ENCODE measurements at regions not wholly inside any gene's neighbourhood (a gene's known extent, or its start where the extent isn't known, plus 50 kb on each side); places are given as distances from the start of the nearest gene placed in this dataset.

DNA sequence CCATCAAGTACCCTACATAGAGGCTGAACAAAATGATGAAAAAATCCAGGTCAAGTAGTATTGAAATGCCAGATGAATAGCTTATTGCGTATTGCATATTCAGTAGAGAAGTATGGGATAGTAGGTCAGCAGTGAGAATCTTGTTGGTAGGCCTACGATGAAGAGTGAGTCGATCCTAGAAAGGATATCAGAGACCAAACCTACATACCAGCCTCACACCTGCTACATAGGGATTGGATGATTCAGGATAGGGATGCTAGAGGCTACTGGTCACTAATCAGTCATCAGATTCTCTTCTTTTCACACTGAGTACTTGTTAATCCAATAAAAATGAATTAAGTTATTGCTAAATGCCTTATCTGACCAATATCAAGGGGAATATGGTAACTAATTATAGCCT is 274.5 kb downstream of the DSEL start:
- Histone ChIP-seq H3K4me2 (ENCODE audit: insufficient read depth, low read length, poor library complexity, severe bottlenecking) (no peak overlapping the region), H4K91ac (ENCODE audit: low read depth, low read length, poor library complexity) (no peak overlapping the region), H3K79me1 (ENCODE audit: low read depth, low read length) (no peaks in the 10 kb centered on the region), H3K18ac (ENCODE audit: low read length) (no peak overlapping the region), H3K27me3 (ENCODE audit: control insufficient read depth in 3 of 3, insufficient read depth in 3 of 3, low read depth in 1 of 3, low read length in 3 of 3) (no peaks in the 10 kb centered on the region), H3K27ac (replicated peaks; ENCODE audit: low read length) (no peak overlapping the region), H3K36me3 (replicated peaks in 1 of 2; ENCODE audit: control insufficient read depth in 2 of 2, insufficient read depth in 2 of 2, low read length in 2 of 2) (no peaks in the 10 kb centered on the region), H3K14ac (ENCODE audit: low read length) (no peak overlapping the region), H2AK5ac (ENCODE audit: low read depth, low read length) (no peak overlapping the region), H3K4ac (ENCODE audit: low read length) (no peak overlapping the region), H3K4me3 (ENCODE audit: low read length in 2 of 2) (no peak overlapping the region), H2BK15ac (ENCODE audit: low read length) (no peak overlapping the region), H3K4me1 (ENCODE audit: control insufficient read depth in 2 of 2, insufficient read depth in 1 of 2, low read depth in 1 of 2, low read length in 2 of 2) (peaks cover 0 to 2% of the 10 kb centered on the region in 2 donors), H3K9me3 (replicated peaks in 1 of 2; ENCODE audit: control insufficient read depth in 2 of 2, insufficient read depth in 1 of 2, low read depth in 1 of 2, low read length in 2 of 2) (no peaks in the 10 kb centered on the region), H3K9ac (ENCODE audit: low read depth, low read length, poor library complexity) (no peak overlapping the region), H4K8ac (ENCODE audit: low read depth, low read length) (no peak overlapping the region), H2BK12ac (ENCODE audit: low read length) (no peak overlapping the region), H2BK120ac (ENCODE audit: low read depth, low read length) (no peak overlapping the region), H3K23ac (ENCODE audit: low read depth, low read length, poor library complexity) (no peak overlapping the region), H2AFZ (ENCODE audit: low read length) (no peak overlapping the region), H2BK5ac (ENCODE audit: low read length) (no peak overlapping the region)
- no CpG with 5 or more reads among the region's 3 CpGs for WGBS, 2 donors (ENCODE audit: extremely low coverage in 2 of 2, insufficient read length in 2 of 2, insufficient replicate concordance in 1 of 2)
- DNase-seq (ENCODE audit: low spot score) = no peak

- no peak overlapping the region for H3K14ac ChIP-seq (ENCODE audit: low read length)
- H3K4me2 ChIP-seq (ENCODE audit: insufficient read depth, low read length, poor library complexity, severe bottlenecking) = no peak overlapping the region
- no peak overlapping the region for H3K9ac ChIP-seq (ENCODE audit: low read depth, low read length, poor library complexity)
- no peak overlapping the region for H2AFZ ChIP-seq (ENCODE audit: low read length)
- DNase-seq (ENCODE audit: low spot score) = no peak
- no peak overlapping the region for H3K18ac ChIP-seq (ENCODE audit: low read length)
- no peak overlapping the region for H4K8ac ChIP-seq (ENCODE audit: low read depth, low read length)
- no peaks in the 10 kb centered on the region for H3K79me1 ChIP-seq (ENCODE audit: low read depth, low read length)
- no peak overlapping the region for H2BK5ac ChIP-seq (ENCODE audit: low read length)
- H3K4me3 ChIP-seq (ENCODE audit: low read length in 2 of 2) = no peak overlapping the region
- H3K36me3 ChIP-seq (replicated peaks in 1 of 2; ENCODE audit: control insufficient read depth in 2 of 2, insufficient read depth in 2 of 2, low read length in 2 of 2) = no peaks in the 10 kb centered on the region
- H2AK5ac ChIP-seq (ENCODE audit: low read depth, low read length) = no peak overlapping the region
- no peak overlapping the region for H4K91ac ChIP-seq (ENCODE audit: low read depth, low read length, poor library complexity)
- no peak overlapping the region for H2BK120ac ChIP-seq (ENCODE audit: low read depth, low read length)
- no peak overlapping the region for H2BK12ac ChIP-seq (ENCODE audit: low read length)
- H3K4me1 ChIP-seq (ENCODE audit: control insufficient read depth in 2 of 2, insufficient read depth in 1 of 2, low read depth in 1 of 2, low read length in 2 of 2) = peaks cover 0 to 2% of the 10 kb centered on the region in 2 donors
- no CpG with 5 or more reads among the region's 1 CpG for WGBS, 2 donors (ENCODE audit: extremely low coverage in 2 of 2, insufficient read length in 2 of 2, insufficient replicate concordance in 1 of 2)
- H3K4ac ChIP-seq (ENCODE audit: low read length) = no peak overlapping the region
- no peak overlapping the region for H2BK15ac ChIP-seq (ENCODE audit: low read length)
- no peaks in the 10 kb centered on the region for H3K9me3 ChIP-seq (replicated peaks in 1 of 2; ENCODE audit: control insufficient read depth in 2 of 2, insufficient read depth in 1 of 2, low read depth in 1 of 2, low read length in 2 of 2)
- H3K27me3 ChIP-seq (ENCODE audit: control insufficient read depth in 3 of 3, insufficient read depth in 3 of 3, low read depth in 1 of 3, low read length in 3 of 3) = no peaks in the 10 kb centered on the region
- no peak overlapping the region for H3K27ac ChIP-seq (replicated peaks; ENCODE audit: low read length)
- H3K23ac ChIP-seq (ENCODE audit: low read depth, low read length, poor library complexity) = no peak overlapping the region
These were observed 275.2 kb downstream of the DSEL start for GRCh38 chr18:67241299-67241698.

GRCh38 chr18:67239826-67240225 is 276.7 kb downstream of the DSEL start:
- no CpG with 5 or more reads among the region's 7 CpGs for WGBS, 2 donors (ENCODE audit: extremely low coverage in 2 of 2, insufficient read length in 2 of 2, insufficient replicate concordance in 1 of 2)
- no peak overlapping the region for H3K27ac ChIP-seq (replicated peaks; ENCODE audit: low read length)
- no peak overlapping the region for H3K18ac ChIP-seq (ENCODE audit: low read length)
- no peak overlapping the region for H4K8ac ChIP-seq (ENCODE audit: low read depth, low read length)
- no peaks in the 10 kb centered on the region for H3K9me3 ChIP-seq (replicated peaks in 1 of 2; ENCODE audit: control insufficient read depth in 2 of 2, insufficient read depth in 1 of 2, low read depth in 1 of 2, low read length in 2 of 2)
- no peak overlapping the region for H3K9ac ChIP-seq (ENCODE audit: low read depth, low read length, poor library complexity)
- H2BK5ac ChIP-seq (ENCODE audit: low read length) = no peak overlapping the region
- H3K36me3 ChIP-seq (replicated peaks in 1 of 2; ENCODE audit: control insufficient read depth in 2 of 2, insufficient read depth in 2 of 2, low read length in 2 of 2) = no peaks in the 10 kb centered on the region
- no peak overlapping the region for H3K14ac ChIP-seq (ENCODE audit: low read length)
- no peak for DNase-seq (ENCODE audit: low spot score)
- no peaks in the 10 kb centered on the region for H3K79me1 ChIP-seq (ENCODE audit: low read depth, low read length)
- no peak overlapping the region for H3K23ac ChIP-seq (ENCODE audit: low read depth, low read length, poor library complexity)
- H3K4me1 ChIP-seq (ENCODE audit: control insufficient read depth in 2 of 2, insufficient read depth in 1 of 2, low read depth in 1 of 2, low read length in 2 of 2) = peaks cover 0 to 2% of the 10 kb centered on the region in 2 donors
- H3K4me2 ChIP-seq (ENCODE audit: insufficient read depth, low read length, poor library complexity, severe bottlenecking) = no peak overlapping the region
- H3K27me3 ChIP-seq (ENCODE audit: control insufficient read depth in 3 of 3, insufficient read depth in 3 of 3, low read depth in 1 of 3, low read length in 3 of 3) = no peaks in the 10 kb centered on the region
- H4K91ac ChIP-seq (ENCODE audit: low read depth, low read length, poor library complexity) = no peak overlapping the region
- H2BK120ac ChIP-seq (ENCODE audit: low read depth, low read length) = no peak overlapping the region
- no peak overlapping the region for H2AFZ ChIP-seq (ENCODE audit: low read length)
- H3K4ac ChIP-seq (ENCODE audit: low read length) = no peak overlapping the region
- no peak overlapping the region for H2BK12ac ChIP-seq (ENCODE audit: low read length)
- H2BK15ac ChIP-seq (ENCODE audit: low read length) = no peak overlapping the region
- no peak overlapping the region for H2AK5ac ChIP-seq (ENCODE audit: low read depth, low read length)
- H3K4me3 ChIP-seq (ENCODE audit: low read length in 2 of 2) = no peak overlapping the region

DNA sequence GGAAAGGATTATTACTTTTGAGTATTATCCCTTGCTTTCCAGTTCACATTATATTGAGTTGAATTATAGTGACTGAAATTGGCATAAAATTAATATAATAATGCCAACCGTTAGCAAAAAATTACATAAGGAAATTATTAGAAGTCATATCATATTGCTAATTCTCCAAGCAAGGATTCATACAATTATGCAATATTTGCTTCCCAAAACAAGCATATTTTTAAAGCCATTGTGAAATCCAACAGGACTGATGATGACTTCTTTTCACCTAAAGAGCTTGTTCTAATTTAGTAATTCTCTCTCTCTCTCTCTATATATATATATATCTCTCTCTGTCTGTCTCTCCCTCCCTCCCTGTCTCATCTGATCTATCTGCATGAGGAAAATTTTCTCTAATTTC is 283.5 kb downstream of the DSEL start:
- Histone ChIP-seq H2AK5ac (ENCODE audit: low read depth, low read length) (no peak overlapping the region), H3K4me2 (ENCODE audit: insufficient read depth, low read length, poor library complexity, severe bottlenecking) (no peak overlapping the region), H3K4me1 (ENCODE audit: control insufficient read depth in 2 of 2, insufficient read depth in 1 of 2, low read depth in 1 of 2, low read length in 2 of 2) (no peaks in the 10 kb centered on the region), H2BK120ac (ENCODE audit: low read depth, low read length) (no peak overlapping the region), H3K4ac (ENCODE audit: low read length) (no peak overlapping the region), H3K36me3 (replicated peaks in 1 of 2; ENCODE audit: control insufficient read depth in 2 of 2, insufficient read depth in 2 of 2, low read length in 2 of 2) (no peaks in the 10 kb centered on the region), H2AFZ (ENCODE audit: low read length) (no peak overlapping the region), H2BK15ac (ENCODE audit: low read length) (no peak overlapping the region), H2BK12ac (ENCODE audit: low read length) (no peak overlapping the region), H3K27ac (replicated peaks; ENCODE audit: low read length) (no peak overlapping the region), H2BK5ac (ENCODE audit: low read length) (no peak overlapping the region), H4K91ac (ENCODE audit: low read depth, low read length, poor library complexity) (no peak overlapping the region), H3K4me3 (ENCODE audit: low read length in 2 of 2) (no peak overlapping the region), H3K23ac (ENCODE audit: low read depth, low read length, poor library complexity) (no peak overlapping the region), H3K27me3 (ENCODE audit: control insufficient read depth in 3 of 3, insufficient read depth in 3 of 3, low read depth in 1 of 3, low read length in 3 of 3) (no peaks in the 10 kb centered on the region), H4K8ac (ENCODE audit: low read depth, low read length) (no peak overlapping the region), H3K79me1 (ENCODE audit: low read depth, low read length) (no peaks in the 10 kb centered on the region), H3K9me3 (replicated peaks in 1 of 2; ENCODE audit: control insufficient read depth in 2 of 2, insufficient read depth in 1 of 2, low read depth in 1 of 2, low read length in 2 of 2) (no peaks in the 10 kb centered on the region), H3K9ac (ENCODE audit: low read depth, low read length, poor library complexity) (no peak overlapping the region), H3K18ac (ENCODE audit: low read length) (no peak overlapping the region), H3K14ac (ENCODE audit: low read length) (no peak overlapping the region)
- no CpG with 5 or more reads among the region's 1 CpG for WGBS, 2 donors (ENCODE audit: extremely low coverage in 2 of 2, insufficient read length in 2 of 2, insufficient replicate concordance in 1 of 2)
- DNase-seq (ENCODE audit: low spot score) = no peak
